ENCODE measurements at regions not wholly inside any gene's neighbourhood (a gene's known extent, or its start where the extent isn't known, plus 50 kb on each side); places are given as distances from the start of the nearest gene placed in this dataset.

DNA sequence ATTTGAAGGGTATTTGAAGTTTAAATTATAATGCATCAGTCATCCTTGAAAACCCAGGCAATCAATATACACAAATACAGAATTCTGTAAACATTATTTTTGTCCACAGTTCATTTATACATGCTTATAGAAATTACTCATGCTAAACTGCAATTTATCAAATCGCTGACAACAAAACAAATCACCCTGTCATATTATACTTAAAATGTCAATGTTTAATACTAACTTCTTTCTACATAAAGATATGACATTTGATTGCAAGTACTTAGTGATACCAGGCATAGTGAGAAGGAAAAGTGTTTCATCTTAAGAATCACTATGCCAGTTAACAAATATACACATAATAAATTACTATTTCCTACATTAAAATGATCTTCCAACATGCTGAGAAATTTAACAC lies 232.0 kb downstream of the PCDH20 start:
- no peak overlapping the region for H3K27ac Mint-ChIP-seq
- H3K9me3 Mint-ChIP-seq, result peaks cover 11% of the 10 kb centered on the region
- DNase-seq (ENCODE audit: low spot score) (no peak), ATAC-seq (no peak)
- no peak overlapping the region for H3K4me3 Mint-ChIP-seq
- CTCF ChIA-PET, result no interaction called here
- H3K27me3 Mint-ChIP-seq (ENCODE audit: low read depth), result no peaks in the 10 kb centered on the region
- peaks cover 67% of the 10 kb centered on the region for H3K4me1 Mint-ChIP-seq
- TF ChIP-seq IRF2 (CRISPR knock-in tag; IDR thresholded peaks at IDR 0.05; ENCODE audit: borderline replicate concordance, low read depth), result no peak
- no peak for TF ChIP-seq TEAD1 (CRISPR knock-in tag; IDR thresholded peaks at IDR 0.05)
- no peak for TF ChIP-seq NR3C1 (CRISPR knock-in tag; conservative IDR thresholded peaks at IDR 0.05; ENCODE audit: low read depth)
- TF ChIP-seq, protein P1, sequence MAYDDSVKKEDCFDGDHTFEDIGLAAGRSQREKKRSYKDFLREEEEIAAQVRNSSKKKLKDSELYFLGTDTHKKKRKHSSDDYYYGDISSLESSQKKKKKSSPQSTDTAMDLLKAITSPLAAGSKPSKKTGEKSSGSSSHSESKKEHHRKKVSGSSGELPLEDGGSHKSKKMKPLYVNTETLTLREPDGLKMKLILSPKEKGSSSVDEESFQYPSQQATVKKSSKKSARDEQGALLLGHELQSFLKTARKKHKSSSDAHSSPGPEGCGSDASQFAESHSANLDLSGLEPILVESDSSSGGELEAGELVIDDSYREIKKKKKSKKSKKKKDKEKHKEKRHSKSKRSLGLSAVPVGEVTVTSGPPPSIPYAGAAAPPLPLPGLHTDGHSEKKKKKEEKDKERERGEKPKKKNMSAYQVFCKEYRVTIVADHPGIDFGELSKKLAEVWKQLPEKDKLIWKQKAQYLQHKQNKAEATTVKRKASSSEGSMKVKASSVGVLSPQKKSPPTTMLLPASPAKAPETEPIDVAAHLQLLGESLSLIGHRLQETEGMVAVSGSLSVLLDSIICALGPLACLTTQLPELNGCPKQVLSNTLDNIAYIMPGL (CRISPR knock-in tag; IDR thresholded peaks at IDR 0.05), result no peak
- TF ChIP-seq ESRRA (CRISPR knock-in tag; IDR thresholded peaks at IDR 0.05; ENCODE audit: borderline replicate concordance), result no peak
- no peak for TF ChIP-seq ZNF416 (CRISPR knock-in tag; IDR thresholded peaks at IDR 0.05)
- TF ChIP-seq SMAD4 (CRISPR knock-in tag; IDR thresholded peaks at IDR 0.05), result no peak
- TF ChIP-seq, protein P2, sequence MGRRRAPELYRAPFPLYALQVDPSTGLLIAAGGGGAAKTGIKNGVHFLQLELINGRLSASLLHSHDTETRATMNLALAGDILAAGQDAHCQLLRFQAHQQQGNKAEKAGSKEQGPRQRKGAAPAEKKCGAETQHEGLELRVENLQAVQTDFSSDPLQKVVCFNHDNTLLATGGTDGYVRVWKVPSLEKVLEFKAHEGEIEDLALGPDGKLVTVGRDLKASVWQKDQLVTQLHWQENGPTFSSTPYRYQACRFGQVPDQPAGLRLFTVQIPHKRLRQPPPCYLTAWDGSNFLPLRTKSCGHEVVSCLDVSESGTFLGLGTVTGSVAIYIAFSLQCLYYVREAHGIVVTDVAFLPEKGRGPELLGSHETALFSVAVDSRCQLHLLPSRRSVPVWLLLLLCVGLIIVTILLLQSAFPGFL (CRISPR knock-in tag; IDR thresholded peaks at IDR 0.05; ENCODE audit: borderline replicate concordance), result no peak
- no peak for TF ChIP-seq HMGA2 (CRISPR knock-in tag; IDR thresholded peaks at IDR 0.05)
- no peak for TF ChIP-seq NFATC4 (CRISPR knock-in tag; IDR thresholded peaks at IDR 0.05)
- TF ChIP-seq, protein P3, sequence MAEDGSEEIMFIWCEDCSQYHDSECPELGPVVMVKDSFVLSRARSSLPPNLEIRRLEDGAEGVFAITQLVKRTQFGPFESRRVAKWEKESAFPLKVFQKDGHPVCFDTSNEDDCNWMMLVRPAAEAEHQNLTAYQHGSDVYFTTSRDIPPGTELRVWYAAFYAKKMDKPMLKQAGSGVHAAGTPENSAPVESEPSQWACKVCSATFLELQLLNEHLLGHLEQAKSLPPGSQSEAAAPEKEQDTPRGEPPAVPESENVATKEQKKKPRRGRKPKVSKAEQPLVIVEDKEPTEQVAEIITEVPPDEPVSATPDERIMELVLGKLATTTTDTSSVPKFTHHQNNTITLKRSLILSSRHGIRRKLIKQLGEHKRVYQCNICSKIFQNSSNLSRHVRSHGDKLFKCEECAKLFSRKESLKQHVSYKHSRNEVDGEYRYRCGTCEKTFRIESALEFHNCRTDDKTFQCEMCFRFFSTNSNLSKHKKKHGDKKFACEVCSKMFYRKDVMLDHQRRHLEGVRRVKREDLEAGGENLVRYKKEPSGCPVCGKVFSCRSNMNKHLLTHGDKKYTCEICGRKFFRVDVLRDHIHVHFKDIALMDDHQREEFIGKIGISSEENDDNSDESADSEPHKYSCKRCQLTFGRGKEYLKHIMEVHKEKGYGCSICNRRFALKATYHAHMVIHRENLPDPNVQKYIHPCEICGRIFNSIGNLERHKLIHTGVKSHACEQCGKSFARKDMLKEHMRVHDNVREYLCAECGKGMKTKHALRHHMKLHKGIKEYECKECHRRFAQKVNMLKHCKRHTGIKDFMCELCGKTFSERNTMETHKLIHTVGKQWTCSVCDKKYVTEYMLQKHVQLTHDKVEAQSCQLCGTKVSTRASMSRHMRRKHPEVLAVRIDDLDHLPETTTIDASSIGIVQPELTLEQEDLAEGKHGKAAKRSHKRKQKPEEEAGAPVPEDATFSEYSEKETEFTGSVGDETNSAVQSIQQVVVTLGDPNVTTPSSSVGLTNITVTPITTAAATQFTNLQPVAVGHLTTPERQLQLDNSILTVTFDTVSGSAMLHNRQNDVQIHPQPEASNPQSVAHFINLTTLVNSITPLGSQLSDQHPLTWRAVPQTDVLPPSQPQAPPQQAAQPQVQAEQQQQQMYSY (CRISPR knock-in tag; IDR thresholded peaks at IDR 0.05), result no peak
- no peak for TF ChIP-seq SMAD3 (CRISPR knock-in tag; IDR thresholded peaks at IDR 0.05; ENCODE audit: borderline replicate concordance)
- TF ChIP-seq, protein P4, sequence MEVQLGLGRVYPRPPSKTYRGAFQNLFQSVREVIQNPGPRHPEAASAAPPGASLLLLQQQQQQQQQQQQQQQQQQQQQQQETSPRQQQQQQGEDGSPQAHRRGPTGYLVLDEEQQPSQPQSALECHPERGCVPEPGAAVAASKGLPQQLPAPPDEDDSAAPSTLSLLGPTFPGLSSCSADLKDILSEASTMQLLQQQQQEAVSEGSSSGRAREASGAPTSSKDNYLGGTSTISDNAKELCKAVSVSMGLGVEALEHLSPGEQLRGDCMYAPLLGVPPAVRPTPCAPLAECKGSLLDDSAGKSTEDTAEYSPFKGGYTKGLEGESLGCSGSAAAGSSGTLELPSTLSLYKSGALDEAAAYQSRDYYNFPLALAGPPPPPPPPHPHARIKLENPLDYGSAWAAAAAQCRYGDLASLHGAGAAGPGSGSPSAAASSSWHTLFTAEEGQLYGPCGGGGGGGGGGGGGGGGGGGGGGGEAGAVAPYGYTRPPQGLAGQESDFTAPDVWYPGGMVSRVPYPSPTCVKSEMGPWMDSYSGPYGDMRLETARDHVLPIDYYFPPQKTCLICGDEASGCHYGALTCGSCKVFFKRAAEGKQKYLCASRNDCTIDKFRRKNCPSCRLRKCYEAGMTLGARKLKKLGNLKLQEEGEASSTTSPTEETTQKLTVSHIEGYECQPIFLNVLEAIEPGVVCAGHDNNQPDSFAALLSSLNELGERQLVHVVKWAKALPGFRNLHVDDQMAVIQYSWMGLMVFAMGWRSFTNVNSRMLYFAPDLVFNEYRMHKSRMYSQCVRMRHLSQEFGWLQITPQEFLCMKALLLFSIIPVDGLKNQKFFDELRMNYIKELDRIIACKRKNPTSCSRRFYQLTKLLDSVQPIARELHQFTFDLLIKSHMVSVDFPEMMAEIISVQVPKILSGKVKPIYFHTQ (CRISPR knock-in tag; IDR thresholded peaks at IDR 0.05), result no peak
- TF ChIP-seq, protein P5, sequence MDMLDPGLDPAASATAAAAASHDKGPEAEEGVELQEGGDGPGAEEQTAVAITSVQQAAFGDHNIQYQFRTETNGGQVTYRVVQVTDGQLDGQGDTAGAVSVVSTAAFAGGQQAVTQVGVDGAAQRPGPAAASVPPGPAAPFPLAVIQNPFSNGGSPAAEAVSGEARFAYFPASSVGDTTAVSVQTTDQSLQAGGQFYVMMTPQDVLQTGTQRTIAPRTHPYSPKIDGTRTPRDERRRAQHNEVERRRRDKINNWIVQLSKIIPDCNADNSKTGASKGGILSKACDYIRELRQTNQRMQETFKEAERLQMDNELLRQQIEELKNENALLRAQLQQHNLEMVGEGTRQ (CRISPR knock-in tag; IDR thresholded peaks at IDR 0.05), result no peak
- TF ChIP-seq PRRX2 (CRISPR knock-in tag; IDR thresholded peaks at IDR 0.05), result no peak
- no peak for TF ChIP-seq ZNF263 (CRISPR knock-in tag; IDR thresholded peaks at IDR 0.05; ENCODE audit: low read depth)
- TF ChIP-seq, protein P6, sequence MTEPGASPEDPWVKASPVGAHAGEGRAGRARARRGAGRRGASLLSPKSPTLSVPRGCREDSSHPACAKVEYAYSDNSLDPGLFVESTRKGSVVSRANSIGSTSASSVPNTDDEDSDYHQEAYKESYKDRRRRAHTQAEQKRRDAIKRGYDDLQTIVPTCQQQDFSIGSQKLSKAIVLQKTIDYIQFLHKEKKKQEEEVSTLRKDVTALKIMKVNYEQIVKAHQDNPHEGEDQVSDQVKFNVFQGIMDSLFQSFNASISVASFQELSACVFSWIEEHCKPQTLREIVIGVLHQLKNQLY (CRISPR knock-in tag; IDR thresholded peaks at IDR 0.05), result no peak
- no peak for TF ChIP-seq ZBTB21 (CRISPR knock-in tag; IDR thresholded peaks at IDR 0.05; ENCODE audit: borderline replicate concordance)
- POLR2A ChIA-PET, result no interaction called here
- H3K36me3 Mint-ChIP-seq, result 0 out of 2 replicates have a peak, but pooled peaks cover 4% of the 10 kb centered on the region

Data from WTC11 (cell line).